H1 (cell line): ENCODE measurements at regions not wholly inside any gene's neighbourhood (a gene's known extent, or its start where the extent isn't known, plus 50 kb on each side); places are given as distances from the start of the nearest gene placed in this dataset.
A peak's percentile ranks its signal among the peaks of the same experiment; 100 is the strongest.

Experiments
- CTCF ChIA-PET: fragments of 300-600 bp; sonication (Branson Sonifier 250); formaldehyde crosslinking; loops from one replicate; lab custom pipeline; 2021; ENCODE audit not compliant: partially characterized antibody; lab: Charles Lee
- POLR2A ChIA-PET: fragments of 300-600 bp; sonication (Branson Sonifier 250); formaldehyde crosslinking; loops from one replicate; lab custom pipeline; 2021; ENCODE audit warnings: inconsistent platforms; ENCODE audit not compliant: partially characterized antibody; lab: Charles Lee
- DNase-seq, 2 experiments: peaks; one replicate each; pipeline versions ENCODE4 v3.0.0 to v3.0.0-alpha.2; 2010 to 2022; ENCODE audit warnings: low spot score in 2 of 2, low read depth in 1 of 2, mixed read lengths in 1 of 2
- FAIRE-seq: peaks from 2 replicates; lab custom pipeline; 2011; peaks lifted over from hg19 to GRCh38; lab: Jason Lieb, UNC
- H2AFZ ChIP-seq: 2 replicates; pipeline ENCODE4 v1.8.1; 2012; ENCODE audit warnings: low read length, inconsistent platforms
- H2AK5ac ChIP-seq: 2 replicates; pipeline ENCODE4 v1.6.1; 2013; ENCODE audit warnings: low read depth, low read length
- H2BK120ac ChIP-seq: replicated peaks from 2 replicates; pipeline ENCODE3; 2013; ENCODE audit warnings: low read depth, low read length, inconsistent platforms
- H2BK12ac ChIP-seq: 2 replicates; pipeline ENCODE4 v1.6.1; 2013; ENCODE audit warnings: low read depth, low read length
- H2BK15ac ChIP-seq: 2 replicates; pipeline ENCODE4 v1.6.1; 2013; ENCODE audit warnings: low read length
- H2BK20ac ChIP-seq: 2 replicates; pipeline ENCODE4 v1.6.1; 2013; ENCODE audit warnings: low read length
- H2BK5ac ChIP-seq: 2 replicates; pipeline ENCODE4 v1.6.1; 2013; ENCODE audit warnings: low read depth, low read length
- H3K14ac ChIP-seq: 2 replicates; pipeline ENCODE4 v1.6.1; 2013; ENCODE audit warnings: inconsistent platforms; ENCODE audit not compliant: insufficient read length
- H3K18ac ChIP-seq: 2 replicates; pipeline ENCODE4 v1.6.1; 2013; ENCODE audit warnings: low read length; ENCODE audit errors: extremely low read depth
- H3K23ac ChIP-seq: 2 replicates; pipeline ENCODE4 v1.6.1; 2013; ENCODE audit warnings: inconsistent platforms; ENCODE audit not compliant: insufficient read length
- H3K23me2 ChIP-seq: 2 replicates; pipeline ENCODE4 v1.6.1; 2013; ENCODE audit warnings: low read depth, low read length
- H3K27ac ChIP-seq: 2 replicates; pipeline ENCODE4 v1.6.1; 2011; ENCODE audit warnings: low read depth, low read length, inconsistent platforms
- H3K27me3 ChIP-seq, 4 experiments: replicated peaks in 1 of 4; 1 replicate in 1 of 4; 2 replicates in 3 of 4; pipeline versions ENCODE4 v1.6.1 to v1.8.1; 2011 to 2013; ENCODE audit warnings: low read length in 3 of 4, mild to moderate bottlenecking in 3 of 4, inconsistent platforms in 2 of 4, mixed read lengths in 2 of 4, moderate library complexity in 1 of 4; ENCODE audit not compliant: control insufficient read depth in 3 of 4, insufficient read depth in 3 of 4; ENCODE audit errors: extremely low read depth in 1 of 4
- H3K36me3 ChIP-seq, 4 experiments: 2 replicates each; pipeline versions ENCODE4 v1.6.1 to v1.8.1; 2011 to 2013; ENCODE audit warnings: mild to moderate bottlenecking in 4 of 4, low read length in 3 of 4, moderate library complexity in 2 of 4, control low read depth in 1 of 4, inconsistent platforms in 1 of 4; ENCODE audit not compliant: insufficient read depth in 4 of 4, control insufficient read depth in 2 of 4
- H3K4ac ChIP-seq: replicated peaks from 2 replicates; pipeline ENCODE3; 2013; ENCODE audit warnings: low read length, low read depth, mixed read lengths, inconsistent platforms; ENCODE audit not compliant: insufficient read length
- H3K4me1 ChIP-seq, 4 experiments: replicated peaks in 1 of 4; 1 replicate in 1 of 4; 2 replicates in 3 of 4; pipeline versions ENCODE4 v1.6.1 to v1.8.1; 2011 to 2013; ENCODE audit warnings: low read length in 3 of 4, inconsistent platforms in 2 of 4, mixed read lengths in 1 of 4; ENCODE audit not compliant: insufficient read depth in 4 of 4, control insufficient read depth in 3 of 4
- H3K4me2 ChIP-seq, 2 experiments: 2 replicates each; pipeline versions ENCODE4 v1.6.1 to v1.8.1; 2011 to 2013; ENCODE audit warnings: low read depth in 2 of 2, low read length in 2 of 2, control low read depth in 1 of 2, inconsistent platforms in 1 of 2, mild to moderate bottlenecking in 1 of 2; ENCODE audit not compliant: insufficient read depth in 1 of 2
- H3K4me3 ChIP-seq, 4 experiments: fragments of 200-600, 300-600 bp in 1 of 4; sonication (generic), shearing (Covaris generic), sonication (Bioruptor Twin) in 1 of 4; 2 replicates each; pipeline versions ENCODE4 v1.5.1 to v1.8.1; 2011 to 2016; ENCODE audit warnings: low read length in 4 of 4, low read depth in 3 of 4, control low read depth in 2 of 4, inconsistent platforms in 2 of 4, mild to moderate bottlenecking in 2 of 4, mixed read lengths in 1 of 4, moderate library complexity in 1 of 4; ENCODE audit not compliant: insufficient read depth in 2 of 4; ENCODE audit errors: extremely low read depth in 1 of 4
- H3K56ac ChIP-seq: replicated peaks from 2 replicates; pipeline ENCODE3; 2013; ENCODE audit warnings: low read depth, mild to moderate bottlenecking, mixed read lengths, low read length, inconsistent platforms; ENCODE audit not compliant: insufficient read length
- H3K79me1 ChIP-seq: 2 replicates; pipeline ENCODE4 v1.6.1; 2013; ENCODE audit warnings: low read depth, low read length, control low read depth
- H3K79me2 ChIP-seq, 2 experiments: 2 replicates each; pipeline versions ENCODE4 v1.6.1 to v1.8.1; 2012 to 2013; ENCODE audit warnings: low read length in 2 of 2, mild to moderate bottlenecking in 2 of 2, inconsistent platforms in 1 of 2; ENCODE audit not compliant: insufficient read depth in 2 of 2, control insufficient read depth in 1 of 2
- H3K9ac ChIP-seq, 4 experiments: replicated peaks in 1 of 4; 1 replicate in 1 of 4; 2 replicates in 3 of 4; pipeline versions ENCODE4 v1.6.1 to v1.8.1; 2011 to 2013; ENCODE audit warnings: low read depth in 3 of 4, low read length in 3 of 4, control low read depth in 2 of 4, mild to moderate bottlenecking in 2 of 4, moderate library complexity in 2 of 4, inconsistent platforms in 1 of 4; ENCODE audit errors: extremely low read depth in 1 of 4
- H3K9me3 ChIP-seq, 2 experiments: 2 replicates each; pipeline versions ENCODE4 v1.6.1 to v1.8.1; 2012 to 2013; ENCODE audit warnings: mild to moderate bottlenecking in 2 of 2, moderate library complexity in 2 of 2, control low read depth in 1 of 2, inconsistent platforms in 1 of 2, low read depth in 1 of 2, low read length in 1 of 2, mixed read lengths in 1 of 2; ENCODE audit not compliant: insufficient read depth in 2 of 2
- H4K20me1 ChIP-seq, 2 experiments: replicated peaks in 1 of 2; 2 replicates each; pipeline versions ENCODE3 to v1.8.1; 2011 to 2013; ENCODE audit warnings: inconsistent platforms in 2 of 2, low read length in 2 of 2, mild to moderate bottlenecking in 1 of 2; ENCODE audit not compliant: insufficient read depth in 2 of 2, control insufficient read depth in 1 of 2
- H4K5ac ChIP-seq: 2 replicates; pipeline ENCODE4 v1.6.1; 2013; ENCODE audit warnings: low read length, low read depth, mixed read lengths, inconsistent platforms; ENCODE audit not compliant: insufficient read length
- H4K8ac ChIP-seq: 2 replicates; pipeline ENCODE4 v1.8.0; 2013; ENCODE audit warnings: mild to moderate bottlenecking, moderate library complexity, low read length, inconsistent platforms; ENCODE audit not compliant: insufficient read depth; ENCODE audit errors: extremely low read depth
- H4K91ac ChIP-seq: replicated peaks from 2 replicates; pipeline ENCODE3; 2013; ENCODE audit warnings: low read length, mixed read lengths, inconsistent platforms; ENCODE audit not compliant: insufficient read length
- CEBPB ChIP-seq: IDR thresholded peaks from 2 replicates; pipeline ENCODE4 v1.6.1; 2012; ENCODE audit warnings: low read depth, low read length
- USF2 ChIP-seq: IDR thresholded peaks from 2 replicates; pipeline ENCODE4 v1.6.1; 2011; ENCODE audit warnings: low read length, improper control_type of control experiment
- WGBS, 2 experiments: shearing (Covaris generic) in 1 of 2; methylation state at CpG; one replicate each; pipeline versions ENCODE4 v1.1.6 to v1.1.7; 2013 to 2015; ENCODE audit warnings: low lambda C conversion rate in 2 of 2, mixed read lengths in 2 of 2, inconsistent platforms in 1 of 2, low coverage in 1 of 2, missing lambda C conversion rate in 1 of 2; ENCODE audit not compliant: insufficient replicate concordance in 2 of 2, insufficient coverage in 1 of 2, insufficient read length in 1 of 2; ENCODE audit errors: extremely low coverage in 1 of 2, missing lambda C conversion rate in 1 of 2; 5-methylcytosine and 5-hydroxymethylcytosine counted together

GRCh38 chr9:11663913-11664312, 1029.3 kb upstream of the TYRP1 start:
- no peak overlapping the region for H2BK120ac ChIP-seq
- no peak overlapping the region for H3K4me2 ChIP-seq
- H3K14ac ChIP-seq, result no peak overlapping the region
- H2AFZ ChIP-seq, result no peak overlapping the region
- H3K23ac ChIP-seq, result no peak overlapping the region
- H3K27me3 ChIP-seq, result no peaks in the 10 kb centered on the region
- CTCF ChIA-PET, result no interaction called here
- no peaks in the 10 kb centered on the region for H3K79me2 ChIP-seq
- H2BK20ac ChIP-seq, result no peak overlapping the region
- TF ChIP-seq USF2 (no peak), CEBPB (peak; percentile 79; the same call in 1 of the 2 replicates)
- no peaks in the 10 kb centered on the region for H3K36me3 ChIP-seq
- POLR2A ChIA-PET, result no interaction called here
- WGBS, 2 experiments, result 100% methylated on average over 1 of the region's 1 CpG; no CpG with 5 or more reads in 1 of the 2 experiments
- no peak overlapping the region for H2BK5ac ChIP-seq
- H3K79me1 ChIP-seq, result no peaks in the 10 kb centered on the region
- no peak overlapping the region for H4K8ac ChIP-seq
- no peak overlapping the region for H3K4me3 ChIP-seq
- H3K23me2 ChIP-seq, result no peaks in the 10 kb centered on the region
- FAIRE-seq (no peak), DNase-seq (no peak)
- no peak overlapping the region for H3K9ac ChIP-seq
- H4K20me1 ChIP-seq, result no peaks in the 10 kb centered on the region
- no peaks in the 10 kb centered on the region for H3K9me3 ChIP-seq
- no peak overlapping the region for H2AK5ac ChIP-seq
- no peak overlapping the region for H3K27ac ChIP-seq
- no peak overlapping the region for H4K5ac ChIP-seq
- no peak overlapping the region for H4K91ac ChIP-seq
- no peak overlapping the region for H3K56ac ChIP-seq
- H3K4ac ChIP-seq, result no peak overlapping the region
- H2BK12ac ChIP-seq, result no peak overlapping the region
- H3K18ac ChIP-seq, result no peak overlapping the region
- no peaks in the 10 kb centered on the region for H3K4me1 ChIP-seq
- H2BK15ac ChIP-seq, result no peak overlapping the region
